Panc1 (cell line): ENCODE measurements at regions not wholly inside any gene's neighbourhood (a gene's known extent, or its start where the extent isn't known, plus 50 kb on each side); places are given as distances from the start of the nearest gene placed in this dataset.
"Not testable (repeated sequence)": the region's sequence is repeated elsewhere in the genome, so short reads cannot be mapped to it uniquely, and the experiment has no call there.

ENCODE experiments used
- ATAC-seq: fragments of 200-7000 bp; cut with Tn5 transposase; 2 replicates; pipeline ENCODE4 v1.9.1; 2020; ENCODE audit warnings: mild to moderate bottlenecking, moderate library complexity
- BruUV-seq: library from RNA; stranded (reverse); fragments of 400-500 nt; replicated peaks from 2 replicates; lab custom pipeline; 2021; lab: Mats Ljungman, UMichigan
- CTCF ChIA-PET: fragments of 300-600 bp; sonication (Branson Sonifier 250); formaldehyde crosslinking; loops from one replicate; lab custom pipeline; 2022; ENCODE audit warnings: antibody characterized with exemption; lab: Charles Lee
- POLR2A ChIA-PET: fragments of 300-600 bp; sonication (Branson Sonifier 250); formaldehyde crosslinking; loops from one replicate; lab custom pipeline; 2022; ENCODE audit warnings: antibody characterized with exemption; lab: Charles Lee
- DNase-seq: peaks from one replicate; pipeline ENCODE4 v3.0.0-alpha.2; 2010; ENCODE audit warnings: low read depth, low spot score
- H3K27ac ChIP-seq: 2 replicates; pipeline ENCODE4 v1.5.1; 2011; ENCODE audit warnings: mild to moderate bottlenecking, low read length, inconsistent platforms
- H3K27me3 ChIP-seq: fragments of 200-500 bp; sonication (Bioruptor generic); 2 replicates; pipeline ENCODE4 v1.6.0; 2014; ENCODE audit warnings: low read length, inconsistent platforms; ENCODE audit not compliant: control insufficient read depth, insufficient read depth
- H3K36me3 ChIP-seq: fragments of 200-500 bp; sonication (Bioruptor generic); 2 replicates; pipeline ENCODE4 v1.5.1; 2014; ENCODE audit warnings: inconsistent platforms, mild to moderate bottlenecking, low read length, moderate library complexity; ENCODE audit not compliant: control insufficient read depth, insufficient read depth
- H3K4me1 ChIP-seq: 2 replicates; pipeline ENCODE4 v1.5.1; 2011; ENCODE audit warnings: inconsistent platforms, mild to moderate bottlenecking, low read length, moderate library complexity; ENCODE audit not compliant: control insufficient read depth, insufficient read depth
- H3K4me3 ChIP-seq, 2 experiments: 2 replicates each; pipeline ENCODE4 v1.5.1; 2011 to 2012; ENCODE audit warnings: low read depth in 2 of 2, low read length in 2 of 2, mild to moderate bottlenecking in 2 of 2, inconsistent platforms in 1 of 2, moderate library complexity in 1 of 2
- H3K9me3 ChIP-seq: fragments of 200-500 bp; sonication (Bioruptor generic); 2 replicates; pipeline ENCODE4 v1.5.1; 2014; ENCODE audit warnings: low read depth, mild to moderate bottlenecking, inconsistent platforms, low read length, moderate library complexity; ENCODE audit not compliant: control insufficient read depth, insufficient read depth
- in situ Hi-C: cut with HindIII; loops from 2 replicates; pipeline ENCODE4 v1.10.0; 2016; ENCODE audit warnings: low sequenced_read_pairs, low pct_unique_long_range_greater_than_20kb
- intact Hi-C: fragments of 100-400 bp; cut with micrococcal nuclease; formaldehyde crosslinking; loops from one replicate; pipeline ENCODE4 v1.10.0; 2022; ENCODE audit not compliant: unreplicated experiment

- H3K9me3 ChIP-seq, CTCF ChIA-PET, intact Hi-C loops, in situ Hi-C loops, H3K36me3 ChIP-seq, H3K27ac ChIP-seq, POLR2A ChIA-PET, DNase-seq, H3K27me3 ChIP-seq, H3K4me1 ChIP-seq, BruUV-seq: not testable (repeated sequence)
- H3K4me3 ChIP-seq = peak overlapping the region; percentile 25 to 41
- peak; percentile 80 for ATAC-seq
Measured at GRCh38 chr17:30667657-30668359, 156.7 kb downstream of the CRLF3 start.

- BruUV-seq, in situ Hi-C loops: not testable (repeated sequence)
Measured at GRCh38 chr17:30666838-30667656, 157.4 kb downstream of the CRLF3 start.

DNA sequence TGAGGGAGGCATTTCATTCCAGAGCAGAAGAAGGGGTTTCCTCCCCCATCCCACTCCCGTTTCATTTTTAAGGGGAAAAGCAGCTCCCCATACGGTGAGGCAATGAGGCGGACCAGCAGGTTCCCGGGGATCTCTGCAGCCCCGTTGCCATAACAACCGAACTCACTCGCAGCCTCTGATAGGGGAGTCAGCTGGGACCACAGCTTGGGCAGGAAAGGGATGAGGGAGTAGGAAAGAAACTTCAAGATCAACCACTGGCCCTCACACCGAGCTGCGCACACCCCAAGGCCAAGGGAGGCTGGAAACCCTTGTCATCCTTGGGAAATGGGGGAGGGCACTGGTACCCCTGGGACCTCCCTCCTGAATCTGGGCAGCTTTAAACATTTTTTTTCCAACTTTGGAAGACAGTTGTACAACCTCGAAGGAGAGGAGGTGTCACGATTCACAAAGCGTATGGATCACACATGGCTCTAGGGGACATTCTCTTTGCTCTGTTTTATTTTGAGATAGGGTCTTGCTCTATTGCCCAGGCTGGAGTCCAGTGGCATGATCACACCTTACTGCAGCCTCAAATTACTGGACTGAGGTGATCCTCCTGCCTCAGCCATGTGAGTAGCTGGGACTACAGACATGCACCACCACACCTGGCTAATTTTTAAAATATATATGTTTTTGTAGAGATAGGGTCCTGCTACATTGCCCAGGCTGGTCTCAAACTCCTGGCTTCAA is 160.6 kb downstream of the CRLF3 start:
- H3K27ac ChIP-seq, BruUV-seq, in situ Hi-C loops, H3K4me1 ChIP-seq, H3K27me3 ChIP-seq, H3K9me3 ChIP-seq, DNase-seq, H3K4me3 ChIP-seq, POLR2A ChIA-PET, H3K36me3 ChIP-seq, ATAC-seq, CTCF ChIA-PET, intact Hi-C loops: not testable (repeated sequence)

More at GRCh38 chr17:30666838-30667656, 157.4 kb downstream of the CRLF3 start:
- H3K36me3 ChIP-seq, H3K27me3 ChIP-seq, intact Hi-C loops, H3K9me3 ChIP-seq, CTCF ChIA-PET, H3K4me1 ChIP-seq, POLR2A ChIA-PET, DNase-seq: not testable (repeated sequence)
- peak overlapping the region; percentile 39; the same call in 1 of the 2 replicates for H3K27ac ChIP-seq
- peak overlapping the region; percentile 14 to 25; a peak in 3 of 4 replicates for H3K4me3 ChIP-seq
- ATAC-seq = peak; percentile 25

DNA sequence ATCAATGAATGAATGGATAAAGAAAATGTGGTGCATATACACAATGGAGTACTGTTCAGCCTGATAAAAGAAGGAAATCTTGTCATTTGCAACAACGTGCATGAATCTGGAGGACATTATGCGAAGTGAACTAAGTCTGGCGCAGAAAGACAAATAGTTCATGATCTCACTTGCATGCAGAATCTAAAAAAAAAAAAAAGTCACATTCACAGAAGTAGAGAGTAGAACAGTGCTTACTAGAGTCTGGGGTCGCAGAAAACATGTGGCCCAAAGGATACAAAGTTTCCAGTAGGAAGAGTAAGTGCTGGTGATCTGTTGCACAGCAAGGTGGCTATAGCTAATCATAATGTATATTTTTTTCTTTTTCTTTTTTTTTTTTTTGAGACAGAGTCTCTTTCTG is 167.3 kb downstream of the CRLF3 start:
- in situ Hi-C loops, H3K36me3 ChIP-seq, DNase-seq, ATAC-seq, H3K4me1 ChIP-seq, H3K27ac ChIP-seq, CTCF ChIA-PET, H3K27me3 ChIP-seq, H3K9me3 ChIP-seq, BruUV-seq, H3K4me3 ChIP-seq, intact Hi-C loops: not testable (repeated sequence)
- POLR2A ChIA-PET = interaction anchor here (0.7 kb wide), 1 partner anchor 273 kb away, joined by 5 read pairs; no protein-coding TSS in a partner anchor

- intact Hi-C loops, H3K27me3 ChIP-seq, H3K36me3 ChIP-seq, H3K4me1 ChIP-seq, DNase-seq, H3K9me3 ChIP-seq, CTCF ChIA-PET, H3K4me3 ChIP-seq, H3K27ac ChIP-seq, BruUV-seq, in situ Hi-C loops, ATAC-seq: not testable (repeated sequence)
- POLR2A ChIA-PET = interaction anchor here (0.6 kb wide), 1 partner anchor 204 kb away, joined by 9 read pairs; no protein-coding TSS in a partner anchor
Measured at GRCh38 chr17:30653038-30653437, 171.5 kb downstream of the CRLF3 start.

GRCh38 chr17:30650149-30650548 is 172.9 kb downstream of the GOSR1 start:
- DNase-seq, H3K4me1 ChIP-seq, in situ Hi-C loops, BruUV-seq, POLR2A ChIA-PET, H3K27ac ChIP-seq, H3K9me3 ChIP-seq, CTCF ChIA-PET, H3K27me3 ChIP-seq, intact Hi-C loops, H3K36me3 ChIP-seq, H3K4me3 ChIP-seq: not testable (repeated sequence)
- 0 out of 2 replicates have a peak, but pooled peaks have one; percentile 5 for ATAC-seq
